GM18511 (cell line): ENCODE measurements at regions not wholly inside any gene's neighbourhood (a gene's known extent, or its start where the extent isn't known, plus 50 kb on each side); places are given as distances from the start of the nearest gene placed in this dataset.

Source experiments
- ATAC-seq: cut with Tn5 transposase; IDR thresholded peaks from one replicate; pipeline ENCODE4 v1.9.1; 2021; ENCODE audit warnings: mild to moderate bottlenecking, moderate library complexity; ENCODE audit not compliant: unreplicated experiment

DNA sequence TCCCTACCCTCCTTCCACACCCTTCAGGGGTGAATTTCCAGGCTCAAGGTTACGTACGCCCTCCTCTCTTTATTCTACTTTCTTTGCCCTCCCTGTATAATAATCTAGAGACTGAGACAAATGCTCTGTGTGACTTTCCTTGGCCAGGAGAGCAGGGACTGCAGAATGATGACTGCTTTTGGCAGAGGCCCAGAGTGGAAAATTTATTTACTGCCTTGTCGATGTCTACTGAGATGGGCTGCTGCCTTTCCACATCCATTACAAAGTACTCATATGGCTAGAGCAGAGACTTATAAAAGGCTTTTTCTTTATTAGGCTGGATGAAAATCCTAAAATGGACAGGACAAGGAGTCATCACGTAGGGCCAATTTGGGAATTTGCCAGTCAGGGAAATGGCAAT is 576.2 kb downstream of the TUSC7 start:
- ATAC-seq = no peak

DNA sequence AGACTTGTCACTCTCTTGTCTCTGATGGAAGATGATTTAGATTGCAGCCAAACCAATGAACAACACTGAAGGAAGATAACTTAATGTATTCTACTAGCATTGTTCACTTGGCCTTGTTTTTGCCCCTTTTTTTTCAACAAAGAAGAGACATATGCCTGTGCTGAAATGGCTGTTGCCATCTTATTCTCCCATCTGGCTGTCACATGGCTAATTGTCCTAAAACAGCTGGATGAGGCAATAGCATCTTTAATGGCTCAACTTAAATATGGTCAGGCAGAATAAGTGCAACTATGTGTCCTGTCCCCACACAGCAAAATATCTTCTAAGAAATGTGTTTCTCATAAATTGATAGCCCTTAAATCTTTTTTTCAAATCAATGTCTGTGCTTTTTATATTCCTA is 576.9 kb downstream of the TUSC7 start:
- ATAC-seq = no peak

DNA sequence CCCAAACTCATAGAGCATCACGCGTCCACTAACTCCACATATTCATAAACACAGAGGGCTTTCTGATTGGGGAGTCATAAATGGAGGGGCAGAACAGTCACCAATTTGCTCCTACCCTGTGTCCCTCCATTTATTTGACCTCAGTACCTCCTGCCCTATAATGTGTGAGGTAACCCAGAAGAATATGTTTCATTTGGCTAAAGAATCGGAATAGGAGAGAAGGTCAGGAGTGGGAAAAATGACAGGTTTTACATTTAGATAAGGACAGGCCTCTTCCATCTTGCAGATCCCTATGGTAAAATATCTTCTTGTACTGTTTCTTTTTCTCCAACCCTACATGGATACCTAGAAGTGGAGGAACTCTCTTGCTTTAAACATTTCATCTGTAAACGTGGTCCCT is 578.0 kb downstream of the TUSC7 start:
- no peak for ATAC-seq

DNA sequence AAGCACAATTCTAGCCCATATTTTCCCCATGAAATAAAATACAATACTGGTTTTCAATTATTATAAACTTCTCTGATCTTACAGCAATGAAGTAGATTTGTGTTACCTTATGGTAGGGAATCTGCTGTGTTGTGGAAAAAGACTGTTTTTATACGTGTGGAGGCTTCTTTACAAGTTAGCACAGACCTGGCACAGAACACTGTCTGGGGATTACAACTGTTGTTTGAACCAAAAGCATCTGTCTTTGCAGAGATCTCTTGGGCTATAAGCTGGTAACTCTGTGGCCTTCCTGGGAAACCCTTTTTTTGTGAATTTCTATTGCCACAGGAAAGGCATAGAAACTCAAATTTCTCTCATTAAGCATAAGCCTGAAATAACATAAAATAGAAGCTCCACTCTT is 581.9 kb downstream of the TUSC7 start:
- no peak for ATAC-seq

DNA sequence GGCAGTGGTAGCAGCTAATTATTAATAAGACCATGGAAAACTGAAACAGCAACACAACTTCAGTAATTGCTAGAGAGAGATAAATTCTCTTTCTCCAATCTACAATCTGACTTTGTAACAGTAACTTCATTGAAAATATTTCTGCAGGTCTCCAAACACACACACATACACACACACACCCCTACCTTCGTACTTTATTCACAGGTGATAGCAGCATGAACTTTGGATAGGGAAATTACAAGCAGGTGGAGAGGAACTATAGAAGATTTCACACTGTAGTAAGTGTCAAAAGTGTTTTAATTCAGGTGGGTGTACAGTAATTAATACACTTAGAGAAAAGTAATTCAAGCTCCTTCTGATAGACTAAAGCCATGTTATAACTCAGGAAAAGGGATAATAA is 587.5 kb downstream of the TUSC7 start:
- ATAC-seq = no peak

DNA sequence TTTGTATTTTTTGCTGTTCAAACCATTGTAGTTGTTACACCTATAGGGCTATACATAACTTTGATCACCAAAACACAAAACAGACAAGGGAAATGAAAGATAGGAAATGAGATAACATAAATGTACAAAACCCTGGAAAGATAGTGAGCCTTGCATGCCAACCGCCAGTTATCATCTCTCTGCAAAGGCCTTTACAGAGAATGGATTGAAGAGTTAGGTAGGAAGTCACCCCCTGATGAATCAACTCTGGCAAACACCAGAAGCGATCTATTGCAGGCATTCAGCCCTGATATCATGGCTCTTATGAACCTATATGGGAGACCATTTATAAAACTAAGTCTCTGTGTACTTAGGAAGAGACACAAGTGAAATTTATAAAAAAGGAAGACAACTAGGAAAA is 588.0 kb downstream of the TUSC7 start:
- ATAC-seq = no peak

DNA sequence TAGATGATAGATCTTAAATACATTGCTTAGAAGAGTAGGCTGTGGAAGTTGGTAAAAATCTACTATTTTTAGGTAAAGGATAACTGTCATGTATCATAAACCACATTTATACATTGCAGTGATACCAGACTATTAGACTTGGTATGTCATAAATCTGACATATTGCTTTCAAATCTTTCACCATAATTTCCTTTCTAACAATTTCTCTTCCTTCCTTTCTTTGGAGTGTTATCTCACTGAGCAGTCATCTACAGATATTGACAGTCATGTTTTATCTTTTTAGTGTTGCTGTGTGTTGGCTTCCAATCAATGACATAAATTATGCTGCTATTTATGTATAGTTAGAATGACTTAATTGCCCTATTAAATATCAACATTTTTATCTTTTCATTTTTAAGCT is 588.7 kb downstream of the TUSC7 start:
- ATAC-seq = no peak

DNA sequence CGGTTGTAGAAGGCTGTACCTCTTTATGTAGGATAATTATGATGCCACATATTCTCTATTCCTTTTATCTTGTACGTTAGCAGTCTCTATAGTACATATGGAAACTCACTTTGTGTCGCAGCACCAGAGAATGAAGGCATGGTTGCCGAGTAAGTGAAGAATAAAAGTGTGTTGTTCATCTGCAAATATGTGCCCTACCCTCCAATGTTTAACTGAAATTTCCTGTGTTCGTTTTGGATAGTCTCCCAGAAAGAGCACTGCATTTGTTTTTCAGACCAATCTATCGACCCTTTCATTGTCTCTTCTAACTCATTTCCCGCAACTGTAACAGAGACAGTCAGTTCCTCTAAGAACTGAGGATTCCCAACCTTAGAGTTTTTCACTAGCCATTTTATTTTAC is 592.8 kb downstream of the TUSC7 start:
- ATAC-seq = no peak

DNA sequence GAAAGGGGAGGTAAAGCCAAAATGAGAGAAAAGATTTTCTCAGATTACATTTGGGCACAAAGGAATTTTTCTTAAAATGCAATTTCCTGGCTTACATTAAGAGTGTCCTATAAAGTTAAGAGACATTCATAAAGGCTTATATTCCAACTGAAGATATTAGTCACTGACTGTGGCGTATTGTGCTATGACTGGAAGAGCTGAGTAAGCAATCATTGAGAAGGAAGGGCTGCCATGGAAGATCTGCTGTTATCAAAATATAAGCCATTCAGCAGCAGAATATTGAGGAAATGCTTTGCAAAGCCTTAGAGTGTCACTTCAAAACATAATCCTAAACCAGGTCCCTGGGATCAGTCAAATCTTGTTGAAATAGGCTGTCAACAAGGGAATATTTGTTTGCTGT is 593.9 kb downstream of the TUSC7 start:
- no peak for ATAC-seq

DNA sequence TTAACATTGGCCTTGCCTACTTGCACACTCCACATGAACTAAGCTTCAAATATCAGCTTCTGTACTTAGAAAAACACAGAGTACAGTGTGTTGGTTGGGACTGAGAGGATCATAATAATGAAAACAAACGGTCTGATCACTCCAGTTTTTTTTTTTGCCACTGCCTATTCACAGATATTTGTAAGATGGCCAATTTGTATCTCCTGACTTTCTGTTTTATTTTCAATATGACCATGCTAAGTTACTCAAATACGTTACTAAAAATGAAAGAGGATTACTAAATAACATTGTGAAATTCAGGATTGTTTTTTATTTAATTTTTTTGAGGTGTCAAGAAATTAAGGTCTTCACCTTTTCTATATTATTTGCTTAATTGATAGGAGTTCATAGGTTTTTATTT is 595.1 kb downstream of the TUSC7 start:
- peak; percentile 48 for ATAC-seq

DNA sequence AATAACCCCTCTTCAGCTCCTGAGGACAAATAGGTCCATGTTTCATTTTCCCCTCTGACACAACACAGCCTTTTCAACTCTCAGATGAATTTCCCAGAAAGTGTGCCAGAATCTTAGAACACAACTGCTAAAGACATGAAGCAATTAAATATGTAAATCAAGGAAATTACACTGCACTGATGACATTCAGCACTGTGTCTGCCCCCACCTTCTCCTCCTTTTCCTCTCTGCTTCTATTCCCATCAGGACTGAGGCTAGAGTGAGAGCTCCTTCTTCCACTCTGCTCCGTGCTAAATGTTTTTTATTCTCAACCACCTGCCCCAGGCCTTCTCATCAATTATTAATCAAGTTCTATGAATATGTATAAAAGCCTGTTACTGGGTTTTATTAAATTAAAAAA is 596.1 kb downstream of the TUSC7 start:
- ATAC-seq = no peak

DNA sequence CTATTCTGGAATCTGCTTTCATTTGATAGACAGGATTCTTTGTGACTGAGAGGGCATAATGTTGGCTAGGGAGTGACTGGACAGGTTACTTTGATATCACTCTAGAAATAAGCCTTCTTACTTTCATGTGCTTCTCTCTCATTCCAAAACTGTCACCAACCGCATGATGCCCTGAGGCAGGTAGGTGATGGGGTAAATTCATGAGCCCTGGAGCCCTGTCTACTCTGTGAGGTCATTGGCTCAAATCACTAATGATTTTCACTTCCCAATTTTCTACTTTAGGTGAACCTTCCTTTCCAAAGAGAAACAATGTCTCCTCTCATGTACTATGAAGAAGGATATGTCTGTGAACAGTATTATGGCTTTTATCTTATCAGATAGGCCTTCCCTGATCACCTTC is 596.7 kb downstream of the TUSC7 start:
- peak; percentile 57 for ATAC-seq

DNA sequence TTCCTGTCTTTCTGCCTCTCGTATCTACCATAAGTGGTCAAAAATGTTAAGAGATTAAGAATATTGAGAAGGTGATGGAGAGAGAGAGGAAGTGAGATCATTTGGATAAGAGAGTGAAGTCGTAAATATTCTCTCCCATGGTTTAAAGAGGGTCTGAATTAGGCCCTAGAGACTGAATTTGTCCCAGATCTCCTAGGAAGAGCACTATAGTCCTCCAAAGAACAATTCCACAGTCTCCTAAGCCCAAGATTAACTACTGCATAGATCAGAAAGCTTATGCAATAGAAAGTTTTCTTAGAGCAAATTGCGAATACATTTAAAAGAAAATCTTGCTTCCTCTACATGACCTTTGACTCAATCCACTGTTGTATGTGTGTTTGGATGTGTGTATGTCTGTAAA is 598.8 kb downstream of the TUSC7 start:
- ATAC-seq = no peak

DNA sequence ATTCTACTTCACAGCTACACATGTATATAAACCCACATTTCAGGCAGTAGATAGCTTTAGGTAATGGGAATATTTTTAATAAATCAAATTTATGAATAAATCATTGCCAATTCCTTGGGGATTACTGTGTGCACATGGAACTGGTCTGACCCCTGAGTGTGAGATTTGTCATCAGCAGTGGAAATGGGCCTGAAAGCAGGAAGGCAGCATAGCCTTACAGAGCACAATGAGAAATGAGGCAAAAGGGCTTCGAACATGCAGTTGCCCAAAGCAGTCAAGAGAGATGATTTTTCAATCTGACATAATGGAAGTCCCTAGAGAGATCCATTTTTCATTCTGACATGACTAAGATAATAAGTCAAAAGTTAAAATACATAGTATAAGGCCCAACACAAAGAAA is 599.2 kb downstream of the TUSC7 start:
- ATAC-seq = no peak

DNA sequence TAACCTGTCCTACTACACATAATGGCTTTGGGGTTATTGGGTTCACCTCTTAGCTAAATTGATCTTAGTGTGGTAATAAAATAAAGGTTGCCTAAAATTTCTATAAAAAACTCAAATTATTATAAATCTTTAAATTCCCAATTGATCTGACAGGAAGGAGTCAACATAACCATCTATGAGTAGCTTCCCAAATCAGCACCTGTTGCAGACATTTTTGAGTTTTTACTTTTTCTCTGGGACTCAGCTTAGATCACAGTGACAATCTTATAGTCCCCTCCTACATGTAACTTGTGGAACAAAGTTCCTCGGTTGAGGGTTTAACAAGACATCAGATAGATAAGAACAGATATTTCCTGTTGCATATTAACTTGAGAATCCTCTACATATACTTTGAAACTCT is 601.0 kb downstream of the TUSC7 start:
- no peak for ATAC-seq

DNA sequence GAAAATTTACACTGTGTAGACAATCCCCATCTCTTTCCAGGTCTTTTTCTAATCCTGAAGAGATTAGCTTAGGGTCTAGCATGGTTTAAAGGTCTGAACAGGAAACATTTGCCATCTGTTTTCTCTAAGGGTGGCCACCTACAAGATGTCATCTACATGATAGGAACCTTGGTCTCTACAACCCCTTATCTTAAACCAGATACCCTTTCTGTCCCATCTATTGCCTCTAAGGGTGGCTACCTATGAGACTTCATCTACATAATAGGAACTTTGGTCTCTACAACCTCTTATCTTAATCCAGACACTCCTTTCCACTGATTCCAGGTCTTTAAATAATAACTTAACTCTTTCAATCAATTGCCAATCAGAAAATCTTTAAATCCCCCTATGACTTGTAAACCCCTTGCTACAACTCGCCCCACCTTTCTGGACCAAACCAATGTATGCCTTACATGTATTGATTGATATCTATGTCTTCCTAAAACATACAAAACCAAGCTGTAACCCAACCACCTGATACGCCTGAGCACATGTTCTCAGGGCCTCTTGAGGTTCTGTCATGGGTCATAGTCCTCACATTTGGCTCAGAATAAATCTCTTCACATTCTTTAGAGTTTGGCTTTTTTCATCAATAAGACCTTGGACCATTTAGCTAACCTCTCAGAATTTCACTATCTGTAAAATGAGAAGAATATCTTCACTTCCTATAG is 605.0 kb downstream of the TUSC7 start:
- no peak for ATAC-seq

DNA sequence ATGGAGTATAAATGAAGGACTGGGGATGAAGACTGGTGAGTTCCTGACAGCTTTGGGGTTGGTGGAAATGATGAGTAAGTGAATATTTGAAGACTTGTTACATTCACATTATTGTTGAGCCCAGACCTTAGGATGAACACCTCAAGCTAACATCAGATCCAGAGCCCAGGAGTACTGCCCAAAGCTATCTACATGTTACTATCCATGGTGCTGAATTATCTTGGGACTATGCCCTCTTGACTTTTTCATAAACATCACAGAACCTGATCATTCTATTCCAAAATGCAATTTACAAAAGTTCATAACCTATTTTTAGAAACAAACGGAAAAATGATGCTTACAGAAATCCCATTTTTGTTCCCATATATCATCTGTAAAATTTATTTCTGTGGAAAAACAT is 613.3 kb downstream of the TUSC7 start:
- no peak for ATAC-seq

DNA sequence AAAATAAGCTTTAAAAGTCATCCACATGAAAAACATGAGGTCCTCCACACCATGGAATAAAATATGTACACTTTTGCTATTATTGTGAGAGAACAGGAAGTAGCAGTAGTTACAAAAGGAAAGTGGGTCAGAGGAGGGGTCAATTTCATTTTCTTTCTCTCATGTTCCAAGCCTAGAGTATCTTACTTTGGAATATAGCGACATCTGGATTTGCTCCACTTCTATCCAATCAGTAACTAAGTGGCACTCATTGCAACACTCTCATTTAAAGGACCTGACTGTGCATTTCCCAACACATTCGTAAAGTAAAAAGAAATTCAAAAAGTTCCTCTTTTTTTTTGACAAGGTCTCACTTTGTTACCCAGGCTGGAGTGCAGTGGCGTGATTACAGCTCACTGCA is 637.3 kb downstream of the TUSC7 start:
- no peak for ATAC-seq

DNA sequence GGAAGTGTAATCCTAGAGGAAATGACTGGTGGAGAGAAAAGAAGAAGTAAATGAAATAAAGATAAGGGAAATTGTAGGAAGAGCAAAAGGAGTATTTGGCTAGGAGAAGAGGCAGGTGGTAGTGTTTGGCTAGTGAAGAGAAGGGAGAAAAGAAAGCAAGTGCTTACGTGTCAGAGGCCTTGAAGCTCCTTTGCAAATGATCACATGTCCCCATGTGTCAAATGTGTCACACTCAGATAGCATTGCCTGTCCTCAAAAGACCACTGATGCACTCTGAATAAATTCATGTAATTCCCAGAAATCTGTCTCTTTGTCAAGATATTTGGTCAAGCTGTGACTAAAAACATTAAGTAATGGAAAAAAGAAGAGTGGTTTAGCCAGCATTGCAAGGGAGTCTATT is 639.3 kb downstream of the TUSC7 start:
- ATAC-seq = no peak

DNA sequence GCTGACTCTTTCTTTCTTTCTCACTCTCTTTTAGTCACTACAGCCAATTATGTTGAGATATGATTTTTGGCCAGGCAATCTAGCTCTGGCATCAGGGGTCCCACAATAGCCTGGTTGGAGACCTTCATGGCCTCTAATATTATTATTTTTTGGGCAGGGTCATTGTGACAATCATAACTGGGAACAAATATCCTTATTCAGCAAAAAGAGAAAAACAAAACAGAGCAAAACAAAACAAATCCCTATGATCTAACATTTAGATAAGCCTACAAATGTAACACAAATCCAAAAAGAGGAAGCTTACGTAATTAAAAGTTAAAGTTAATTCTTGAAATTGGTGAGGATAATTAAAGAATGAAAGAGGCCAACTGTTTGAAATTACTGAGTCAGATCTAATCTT is 640.0 kb downstream of the TUSC7 start:
- no peak for ATAC-seq

DNA sequence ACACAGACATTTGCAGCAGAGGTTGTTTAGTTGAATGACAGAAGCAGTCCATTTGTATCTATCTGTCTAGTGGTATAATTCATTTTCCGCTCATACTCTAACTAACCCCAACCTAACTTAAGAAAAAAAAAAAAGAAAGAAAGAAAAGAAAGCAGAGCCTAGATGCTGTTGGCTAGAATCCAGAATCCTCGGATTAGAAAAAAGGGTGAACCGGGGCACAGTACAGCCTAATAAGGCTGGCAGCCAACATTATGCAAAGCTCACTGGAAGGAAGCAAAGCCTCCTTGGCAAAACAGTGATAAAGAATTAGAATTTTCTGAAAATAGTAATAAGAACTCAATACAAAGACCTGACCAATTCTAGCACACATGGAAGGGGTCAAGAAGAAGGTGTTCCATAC is 640.8 kb downstream of the TUSC7 start:
- ATAC-seq = no peak

DNA sequence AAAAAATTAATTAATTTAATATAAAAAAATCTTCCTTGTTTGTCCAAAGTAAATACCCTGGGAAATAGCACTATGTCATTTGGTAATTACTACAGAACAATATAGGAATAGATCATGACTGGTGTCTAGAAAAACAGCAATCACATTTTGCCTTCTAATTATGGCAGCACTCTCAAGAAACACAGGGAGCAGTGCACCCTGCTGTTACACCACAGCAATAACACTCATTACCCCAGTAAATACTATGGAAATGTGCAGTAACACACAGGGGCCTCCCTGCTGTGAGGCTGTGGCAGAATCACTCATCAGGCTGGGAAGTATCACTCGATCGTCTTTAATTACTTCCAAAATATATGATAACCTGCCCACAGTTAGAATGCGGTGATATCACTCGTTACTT is 646.0 kb downstream of the TUSC7 start:
- ATAC-seq = peak; percentile 85

DNA sequence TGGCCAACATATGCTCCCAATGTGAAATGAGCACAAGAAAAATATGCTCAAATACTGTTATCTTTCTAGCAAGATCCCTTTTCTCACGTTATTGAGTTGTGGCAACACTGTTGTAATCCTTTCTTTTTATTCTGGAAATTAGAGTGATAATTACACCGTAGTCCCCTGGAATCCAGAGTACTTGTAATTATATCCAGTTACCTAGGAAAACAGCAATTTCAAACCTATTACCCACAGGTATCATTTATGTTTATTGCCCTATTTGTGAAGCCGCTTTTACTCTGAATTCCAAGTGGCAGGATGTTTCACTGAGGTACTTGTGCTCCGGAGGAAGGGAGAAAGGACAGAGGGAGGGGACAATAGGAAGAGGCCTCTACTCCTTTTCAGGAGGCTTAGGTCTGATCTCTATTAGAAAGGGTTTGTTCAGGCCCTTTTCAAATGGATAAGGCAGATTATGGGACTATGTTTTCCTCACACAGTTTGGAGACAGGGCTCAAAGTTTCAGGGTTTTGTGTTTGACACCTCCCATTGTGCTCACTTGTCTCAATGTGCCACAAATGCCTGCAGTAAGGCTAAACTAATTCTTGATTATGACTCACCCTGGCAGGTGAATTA is 646.6 kb downstream of the TUSC7 start:
- no peak for ATAC-seq
